NB4 (cell line): ENCODE measurements at regions not wholly inside any gene's neighbourhood (a gene's known extent, or its start where the extent isn't known, plus 50 kb on each side); places are given as distances from the start of the nearest gene placed in this dataset.

Experiments
- DNase-seq: peaks from one replicate; pipeline ENCODE4 v3.0.0; 2010; ENCODE audit warnings: low read depth
- H3K4me3 ChIP-seq: one replicate; pipeline ENCODE4 v1.5.1; 2011; ENCODE audit warnings: mild to moderate bottlenecking, low read depth, low read length, moderate library complexity
- MYC ChIP-seq: IDR thresholded peaks from 2 replicates; pipeline ENCODE4 v1.6.1; 2011; ENCODE audit warnings: low read depth, low read length
- POLR2A ChIP-seq: IDR thresholded peaks from 2 replicates; pipeline ENCODE4 v1.6.1; 2011; ENCODE audit warnings: mild to moderate bottlenecking; ENCODE audit not compliant: insufficient read length; ENCODE audit errors: extremely low read depth
- TF ChIP-seq, protein P1 (sequence below): IDR thresholded peaks from one replicate; pipeline ENCODE4 v1.5.1; 2012; ENCODE audit warnings: low read depth, low read length
- TF ChIP-seq, protein P2 (sequence below): IDR thresholded peaks from 2 replicates; pipeline ENCODE4 v1.6.1; 2011; ENCODE audit warnings: low read depth, low read length

DNA sequence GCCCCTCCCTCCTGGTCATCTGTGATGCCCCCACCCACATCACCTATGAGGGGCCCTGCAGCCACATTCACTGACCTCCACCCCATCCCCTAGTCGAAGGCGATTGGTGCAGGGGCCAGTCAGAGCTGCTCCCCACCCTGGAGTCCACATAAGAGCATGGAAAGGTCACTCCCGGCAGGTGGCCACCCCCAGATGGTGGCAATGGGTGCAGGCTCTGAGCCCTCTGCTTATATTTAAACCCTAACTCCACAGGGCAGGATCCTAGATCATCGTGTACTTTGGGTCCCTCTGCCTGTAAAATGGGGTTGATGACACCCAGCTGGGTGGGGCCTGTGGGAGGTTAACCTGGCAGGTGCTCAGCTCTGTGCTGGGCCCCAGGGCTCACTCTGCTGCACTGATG, 186.8 kb upstream of the C1orf174 start:
- TF ChIP-seq, protein P1, sequence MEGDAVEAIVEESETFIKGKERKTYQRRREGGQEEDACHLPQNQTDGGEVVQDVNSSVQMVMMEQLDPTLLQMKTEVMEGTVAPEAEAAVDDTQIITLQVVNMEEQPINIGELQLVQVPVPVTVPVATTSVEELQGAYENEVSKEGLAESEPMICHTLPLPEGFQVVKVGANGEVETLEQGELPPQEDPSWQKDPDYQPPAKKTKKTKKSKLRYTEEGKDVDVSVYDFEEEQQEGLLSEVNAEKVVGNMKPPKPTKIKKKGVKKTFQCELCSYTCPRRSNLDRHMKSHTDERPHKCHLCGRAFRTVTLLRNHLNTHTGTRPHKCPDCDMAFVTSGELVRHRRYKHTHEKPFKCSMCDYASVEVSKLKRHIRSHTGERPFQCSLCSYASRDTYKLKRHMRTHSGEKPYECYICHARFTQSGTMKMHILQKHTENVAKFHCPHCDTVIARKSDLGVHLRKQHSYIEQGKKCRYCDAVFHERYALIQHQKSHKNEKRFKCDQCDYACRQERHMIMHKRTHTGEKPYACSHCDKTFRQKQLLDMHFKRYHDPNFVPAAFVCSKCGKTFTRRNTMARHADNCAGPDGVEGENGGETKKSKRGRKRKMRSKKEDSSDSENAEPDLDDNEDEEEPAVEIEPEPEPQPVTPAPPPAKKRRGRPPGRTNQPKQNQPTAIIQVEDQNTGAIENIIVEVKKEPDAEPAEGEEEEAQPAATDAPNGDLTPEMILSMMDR, result no peak
- TF ChIP-seq MYC (no peak), POLR2A (no peak)
- TF ChIP-seq, protein P2, sequence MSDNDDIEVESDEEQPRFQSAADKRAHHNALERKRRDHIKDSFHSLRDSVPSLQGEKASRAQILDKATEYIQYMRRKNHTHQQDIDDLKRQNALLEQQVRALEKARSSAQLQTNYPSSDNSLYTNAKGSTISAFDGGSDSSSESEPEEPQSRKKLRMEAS, result no peak

DNA sequence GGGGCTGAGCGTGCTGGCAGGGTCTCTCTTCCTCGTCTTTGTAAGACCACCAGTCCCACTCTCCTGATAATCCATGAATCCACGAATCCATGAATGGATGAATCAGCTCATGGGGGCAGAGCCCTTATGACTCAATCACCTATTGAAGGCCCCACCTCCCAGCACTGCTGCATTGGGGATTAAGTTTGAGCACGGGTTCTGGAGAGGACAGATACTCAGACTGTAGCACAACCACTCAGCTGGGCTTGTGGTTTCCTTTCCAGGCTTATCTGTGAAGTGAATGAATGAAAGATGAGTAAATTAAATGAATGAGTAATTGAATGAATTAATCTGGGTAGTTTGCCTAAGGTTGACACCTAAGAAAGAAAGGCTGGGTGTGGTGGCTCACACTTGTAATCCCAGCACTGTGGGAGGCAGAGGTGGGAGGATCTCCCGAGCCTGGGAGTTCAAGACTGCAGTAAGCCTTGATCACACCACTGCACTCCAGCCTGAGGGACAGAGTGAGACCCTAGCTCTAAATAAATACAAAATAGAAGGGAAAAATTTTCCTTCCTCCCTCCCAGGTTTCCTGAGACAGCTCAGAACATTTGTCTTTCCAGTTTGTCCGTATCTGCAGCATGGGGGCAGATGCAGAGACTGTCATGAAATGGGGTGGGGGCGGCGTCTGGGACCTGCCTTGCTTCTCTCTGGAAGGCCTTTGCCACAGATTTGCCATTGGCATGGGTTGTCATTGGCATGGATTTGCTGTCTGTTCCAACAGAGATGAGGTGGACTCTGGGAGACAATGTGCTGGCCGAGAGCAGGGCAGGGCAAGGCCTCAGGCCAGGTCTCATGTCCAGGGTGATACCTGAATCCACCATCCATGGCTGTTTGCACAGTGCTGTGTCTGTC, 187.7 kb upstream of the C1orf174 start:
- H3K4me3 ChIP-seq, result no peak overlapping the region
- DNase-seq, result no peak
- TF ChIP-seq POLR2A (no peak), MYC (no peak)
- TF ChIP-seq, protein P2, result no peak
- TF ChIP-seq, protein P1, result no peak

More for the DNA sequence above, 186.8 kb upstream of the C1orf174 start:
- no peak overlapping the region for H3K4me3 ChIP-seq
- DNase-seq, result no peak

DNA sequence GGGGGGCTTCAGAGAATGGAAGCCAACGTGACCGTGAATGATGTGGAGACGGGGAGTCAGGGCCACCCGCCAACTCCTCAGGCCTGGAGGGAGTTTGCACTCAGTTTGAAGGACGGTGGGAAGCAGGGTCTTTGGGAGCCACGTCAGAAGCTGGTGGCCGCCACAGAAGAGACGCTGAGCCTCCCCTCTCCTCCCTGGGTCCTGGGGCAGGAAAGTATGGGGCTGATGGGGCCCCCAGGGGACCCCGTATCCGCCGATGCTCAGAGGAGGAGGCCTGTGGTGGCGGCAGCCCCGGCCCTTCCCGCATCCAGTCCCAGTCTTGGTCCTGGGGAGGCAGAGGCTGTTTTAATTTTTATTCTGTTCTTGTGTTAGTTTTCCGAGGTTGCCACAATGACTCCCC, 188.6 kb upstream of the C1orf174 start:
- no peak for DNase-seq
- TF ChIP-seq POLR2A (no peak), MYC (no peak)
- TF ChIP-seq, protein P1, result no peak
- H3K4me3 ChIP-seq, result no peak overlapping the region

DNA sequence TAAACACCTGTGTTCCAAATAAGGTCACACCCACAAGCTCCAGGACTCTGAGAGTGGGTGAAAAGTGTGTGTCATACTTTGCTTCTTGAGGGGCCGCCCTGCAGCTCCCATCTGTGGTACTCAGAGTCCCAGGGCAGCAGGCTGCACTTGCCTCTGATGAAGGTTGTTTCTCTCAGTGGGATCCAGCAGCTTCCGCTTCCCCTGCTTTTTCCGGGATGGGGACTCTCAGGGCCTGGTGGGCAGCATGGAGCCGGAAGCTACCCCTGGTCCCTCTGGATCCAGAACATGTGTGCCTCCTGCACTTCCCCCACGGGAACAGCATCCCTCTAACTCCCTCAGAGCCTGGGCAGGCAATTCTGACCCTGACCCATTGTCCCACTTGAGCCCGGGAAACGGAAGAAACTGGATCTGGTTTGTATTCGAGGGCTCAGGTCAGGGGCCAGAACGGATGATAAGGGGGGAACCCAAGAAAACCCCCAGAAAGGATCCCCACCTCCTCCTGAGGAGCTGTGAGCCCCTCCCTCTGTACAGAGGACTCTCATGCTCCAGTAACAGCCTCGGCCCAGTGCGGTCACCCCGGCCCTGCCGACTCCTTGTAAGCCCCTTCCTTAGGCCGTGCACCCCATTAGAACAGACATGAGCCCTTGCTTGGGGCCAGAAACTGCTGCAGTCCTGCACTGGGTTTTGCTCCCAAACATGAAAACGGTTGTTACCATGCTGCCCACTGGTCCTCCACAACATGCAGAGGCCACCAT, 189.5 kb upstream of the C1orf174 start:
- no peak for DNase-seq
- no peak overlapping the region for H3K4me3 ChIP-seq
- TF ChIP-seq, protein P2, result no peak
- TF ChIP-seq, protein P1, result no peak
- no peak for TF ChIP-seq MYC
- no peak for TF ChIP-seq POLR2A

DNA sequence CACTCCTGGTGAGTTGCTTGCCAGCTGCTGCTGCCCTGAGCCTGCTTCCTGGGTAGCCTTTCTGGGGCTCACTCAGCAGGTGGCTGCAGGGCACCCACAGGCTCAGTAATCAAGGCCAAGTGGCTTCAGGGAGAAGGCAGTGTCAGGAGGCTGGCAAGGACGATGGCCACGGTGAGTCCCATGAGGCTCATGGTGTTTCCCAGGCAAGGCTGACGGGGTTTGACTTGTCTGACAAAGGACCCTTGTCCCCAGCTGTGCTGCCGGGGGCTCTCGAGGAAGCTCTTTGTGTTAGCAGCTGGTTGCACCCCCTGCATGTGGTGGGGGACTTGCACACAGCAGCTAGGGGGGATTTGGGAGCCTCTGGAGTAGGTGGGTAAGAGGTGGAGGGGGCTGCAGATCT, 190.5 kb upstream of the C1orf174 start:
- no peak overlapping the region for H3K4me3 ChIP-seq
- TF ChIP-seq, protein P1, result no peak
- TF ChIP-seq, protein P2, result no peak
- TF ChIP-seq MYC (no peak), POLR2A (no peak)
- no peak for DNase-seq
